ENCODE measurements at regions not wholly inside any gene's neighbourhood (a gene's known extent, or its start where the extent isn't known, plus 50 kb on each side); places are given as distances from the start of the nearest gene placed in this dataset.
"Not testable (repeated sequence)": the region's sequence is repeated elsewhere in the genome, so short reads cannot be mapped to it uniquely, and the experiment has no call there.

GRCh38 chr17:51427323-51427811 is 167.0 kb downstream of the UTP18 start:
- no peak for DNase-seq
- H2BK5ac ChIP-seq (ENCODE audit: low read depth, low read length, poor library complexity, severe bottlenecking): no peak overlapping the region
- no peaks in the 10 kb centered on the region for H3K79me1 ChIP-seq (replicated peaks; ENCODE audit: low read length, poor library complexity, severe bottlenecking)
- no peak overlapping the region for H3K18ac ChIP-seq (ENCODE audit: low read depth in 1 of 2, low read length in 2 of 2)
- H2BK15ac ChIP-seq (ENCODE audit: low read depth, poor library complexity, severe bottlenecking): no peak overlapping the region
- no peak overlapping the region for H3K9ac ChIP-seq (ENCODE audit: low read length)
- H3K27me3 ChIP-seq (ENCODE audit: control insufficient read depth in 1 of 2, insufficient read depth in 1 of 2, low read length in 2 of 2): no peaks in the 10 kb centered on the region
- no peak overlapping the region for H3K14ac ChIP-seq (ENCODE audit: low read length in 2 of 2)
- H3K4me3 ChIP-seq (ENCODE audit: insufficient read depth in 1 of 2, low read depth in 1 of 2, low read length in 2 of 2): no peak overlapping the region
- H3K4me1 ChIP-seq (ENCODE audit: control insufficient read depth, insufficient read depth, low read depth, low read length): no peaks in the 10 kb centered on the region
- H3K36me3 ChIP-seq (ENCODE audit: control insufficient read depth in 1 of 2, insufficient read depth in 2 of 2, low read depth in 1 of 2, low read length in 2 of 2): no peaks in the 10 kb centered on the region
- 52% methylated on average over 5 of the region's 7 CpGs for WGBS
- H3K4ac ChIP-seq (ENCODE audit: low read depth in 1 of 2, low read length in 2 of 2): no peak overlapping the region
- no peak overlapping the region for H3K4me2 ChIP-seq (ENCODE audit: low read length, poor library complexity, severe bottlenecking)
- H2AK5ac ChIP-seq (ENCODE audit: low read length, severe bottlenecking): no peak overlapping the region
- H3K9me3 ChIP-seq (ENCODE audit: control insufficient read depth, low read length): no peaks in the 10 kb centered on the region
- no peak overlapping the region for H3K27ac ChIP-seq (ENCODE audit: low read length, poor library complexity, severe bottlenecking)
- no peak overlapping the region for H4K91ac ChIP-seq (ENCODE audit: low read length)
- H2BK120ac ChIP-seq (ENCODE audit: low read depth, low read length): no peak overlapping the region
- H3K23ac ChIP-seq (ENCODE audit: low read length in 2 of 2): no peak overlapping the region
- no peak overlapping the region for H2AFZ ChIP-seq (ENCODE audit: low read depth, low read length)
- no peak overlapping the region for H2BK12ac ChIP-seq (ENCODE audit: low read length in 2 of 2)
- no peak overlapping the region for H4K8ac ChIP-seq (ENCODE audit: low read length)

GRCh38 chr17:51427856-51428255 is 167.5 kb downstream of the UTP18 start:
- Histone ChIP-seq H2AK5ac (ENCODE audit: low read length, severe bottlenecking) (no peak overlapping the region), H3K27me3 (ENCODE audit: control insufficient read depth in 1 of 2, insufficient read depth in 1 of 2, low read length in 2 of 2) (no peaks in the 10 kb centered on the region), H3K9me3 (ENCODE audit: control insufficient read depth, low read length) (no peaks in the 10 kb centered on the region), H2BK15ac (ENCODE audit: low read depth, poor library complexity, severe bottlenecking) (no peak overlapping the region), H2AFZ (ENCODE audit: low read depth, low read length) (no peak overlapping the region), H2BK12ac (ENCODE audit: low read length in 2 of 2) (no peak overlapping the region), H3K23ac (ENCODE audit: low read length in 2 of 2) (no peak overlapping the region), H3K4me3 (ENCODE audit: insufficient read depth in 1 of 2, low read depth in 1 of 2, low read length in 2 of 2) (no peak overlapping the region), H3K36me3 (ENCODE audit: control insufficient read depth in 1 of 2, insufficient read depth in 2 of 2, low read depth in 1 of 2, low read length in 2 of 2) (no peaks in the 10 kb centered on the region), H2BK120ac (ENCODE audit: low read depth, low read length) (no peak overlapping the region), H3K9ac (ENCODE audit: low read length) (no peak overlapping the region), H4K91ac (ENCODE audit: low read length) (no peak overlapping the region), H4K8ac (ENCODE audit: low read length) (no peak overlapping the region), H3K27ac (ENCODE audit: low read length, poor library complexity, severe bottlenecking) (no peak overlapping the region), H2BK5ac (ENCODE audit: low read depth, low read length, poor library complexity, severe bottlenecking) (no peak overlapping the region), H3K14ac (ENCODE audit: low read length in 2 of 2) (no peak overlapping the region), H3K18ac (ENCODE audit: low read depth in 1 of 2, low read length in 2 of 2) (no peak overlapping the region), H3K4me1 (ENCODE audit: control insufficient read depth, insufficient read depth, low read depth, low read length) (no peaks in the 10 kb centered on the region), H3K79me1 (replicated peaks; ENCODE audit: low read length, poor library complexity, severe bottlenecking) (no peaks in the 10 kb centered on the region), H3K4me2 (ENCODE audit: low read length, poor library complexity, severe bottlenecking) (no peak overlapping the region), H3K4ac (ENCODE audit: low read depth in 1 of 2, low read length in 2 of 2) (no peak overlapping the region)
- WGBS: 81% methylated on average over 4 of the region's 4 CpGs
- DNase-seq: no peak

- 75% methylated on average over 8 of the region's 8 CpGs for WGBS
- H3K79me1 ChIP-seq (replicated peaks; ENCODE audit: low read length, poor library complexity, severe bottlenecking): no peaks in the 10 kb centered on the region
- H3K23ac ChIP-seq (ENCODE audit: low read length in 2 of 2): no peak overlapping the region
- no peak overlapping the region for H3K27ac ChIP-seq (ENCODE audit: low read length, poor library complexity, severe bottlenecking)
- H2AFZ ChIP-seq (ENCODE audit: low read depth, low read length): no peak overlapping the region
- no peak overlapping the region for H2AK5ac ChIP-seq (ENCODE audit: low read length, severe bottlenecking)
- H2BK12ac ChIP-seq (ENCODE audit: low read length in 2 of 2): no peak overlapping the region
- no peak overlapping the region for H2BK120ac ChIP-seq (ENCODE audit: low read depth, low read length)
- no peak overlapping the region for H4K8ac ChIP-seq (ENCODE audit: low read length)
- no peak overlapping the region for H2BK15ac ChIP-seq (ENCODE audit: low read depth, poor library complexity, severe bottlenecking)
- H3K14ac ChIP-seq (ENCODE audit: low read length in 2 of 2): no peak overlapping the region
- no peak overlapping the region for H2BK5ac ChIP-seq (ENCODE audit: low read depth, low read length, poor library complexity, severe bottlenecking)
- H3K4me2 ChIP-seq (ENCODE audit: low read length, poor library complexity, severe bottlenecking): no peak overlapping the region
- H3K9ac ChIP-seq (ENCODE audit: low read length): no peak overlapping the region
- H3K4me3 ChIP-seq (ENCODE audit: insufficient read depth in 1 of 2, low read depth in 1 of 2, low read length in 2 of 2): no peak overlapping the region
- no peaks in the 10 kb centered on the region for H3K36me3 ChIP-seq (ENCODE audit: control insufficient read depth in 1 of 2, insufficient read depth in 2 of 2, low read depth in 1 of 2, low read length in 2 of 2)
- H3K18ac ChIP-seq (ENCODE audit: low read depth in 1 of 2, low read length in 2 of 2): no peak overlapping the region
- H3K4me1 ChIP-seq (ENCODE audit: control insufficient read depth, insufficient read depth, low read depth, low read length): no peaks in the 10 kb centered on the region
- no peak overlapping the region for H4K91ac ChIP-seq (ENCODE audit: low read length)
- H3K4ac ChIP-seq (ENCODE audit: low read depth in 1 of 2, low read length in 2 of 2): no peak overlapping the region
- no peak for DNase-seq
- H3K9me3 ChIP-seq (ENCODE audit: control insufficient read depth, low read length): no peaks in the 10 kb centered on the region
- no peaks in the 10 kb centered on the region for H3K27me3 ChIP-seq (ENCODE audit: control insufficient read depth in 1 of 2, insufficient read depth in 1 of 2, low read length in 2 of 2)
Observed at GRCh38 chr17:51428668-51429495, 168.5 kb downstream of the UTP18 start.

- H3K4ac ChIP-seq (ENCODE audit: low read depth in 1 of 2, low read length in 2 of 2): not testable (repeated sequence)
Observed at GRCh38 chr17:51429938-51430337, 169.6 kb downstream of the UTP18 start.

More at GRCh38 chr17:51429938-51430337, 169.6 kb downstream of the UTP18 start:
- H2AFZ ChIP-seq (ENCODE audit: low read depth, low read length); H3K27me3 ChIP-seq (ENCODE audit: control insufficient read depth in 1 of 2, insufficient read depth in 1 of 2, low read length in 2 of 2); H3K4me2 ChIP-seq (ENCODE audit: low read length, poor library complexity, severe bottlenecking); H4K91ac ChIP-seq (ENCODE audit: low read length); H3K27ac ChIP-seq (ENCODE audit: low read length, poor library complexity, severe bottlenecking); H3K4me1 ChIP-seq (ENCODE audit: control insufficient read depth, insufficient read depth, low read depth, low read length); H3K18ac ChIP-seq (ENCODE audit: low read depth in 1 of 2, low read length in 2 of 2); H3K4me3 ChIP-seq (ENCODE audit: insufficient read depth in 1 of 2, low read depth in 1 of 2, low read length in 2 of 2); H2AK5ac ChIP-seq (ENCODE audit: low read length, severe bottlenecking); H2BK12ac ChIP-seq (ENCODE audit: low read length in 2 of 2); H3K9me3 ChIP-seq (ENCODE audit: control insufficient read depth, low read length); H4K8ac ChIP-seq (ENCODE audit: low read length); H3K36me3 ChIP-seq (ENCODE audit: control insufficient read depth in 1 of 2, insufficient read depth in 2 of 2, low read depth in 1 of 2, low read length in 2 of 2); H3K79me1 ChIP-seq (replicated peaks; ENCODE audit: low read length, poor library complexity, severe bottlenecking); H3K9ac ChIP-seq (ENCODE audit: low read length); H2BK120ac ChIP-seq (ENCODE audit: low read depth, low read length); H3K23ac ChIP-seq (ENCODE audit: low read length in 2 of 2); H2BK15ac ChIP-seq (ENCODE audit: low read depth, poor library complexity, severe bottlenecking); H2BK5ac ChIP-seq (ENCODE audit: low read depth, low read length, poor library complexity, severe bottlenecking); DNase-seq; H3K14ac ChIP-seq (ENCODE audit: low read length in 2 of 2): not testable (repeated sequence)
- 45% methylated on average over 1 of the region's 3 CpGs for WGBS
